Lower lobe of right lung (tissue), 2 donors: ENCODE measurements at regions not wholly inside any gene's neighbourhood (a gene's known extent, or its start where the extent isn't known, plus 50 kb on each side); places are given as distances from the start of the nearest gene placed in this dataset.

ENCODE experiments used
- ATAC-seq, 2 donors: fragments of 200-7000 bp; cut with Tn5 transposase; one replicate each; pipeline ENCODE4 v1.9.1; 2020 to 2022; ENCODE audit warnings: mild to moderate bottlenecking in 2 of 2, moderate library complexity in 2 of 2
- DNase-seq: peaks from one replicate; pipeline ENCODE4 v3.0.0-alpha.2; 2020
- H3K27ac ChIP-seq: fragments of 200-600 bp; one replicate; pipeline ENCODE4 v1.8.0; 2022
- H3K27me3 ChIP-seq: fragments of 200-600 bp; one replicate; pipeline ENCODE4 v1.8.0; 2022; ENCODE audit warnings: low read depth
- H3K36me3 ChIP-seq: fragments of 200-600 bp; one replicate; pipeline ENCODE4 v1.8.0; 2022; ENCODE audit warnings: mild to moderate bottlenecking
- H3K4me1 ChIP-seq: fragments of 200-600 bp; one replicate; pipeline ENCODE4 v1.8.0; 2022
- H3K4me3 ChIP-seq: fragments of 200-600 bp; one replicate; pipeline ENCODE4 v1.8.0; 2022; ENCODE audit warnings: mild to moderate bottlenecking
- H3K9me3 ChIP-seq: fragments of 200-600 bp; one replicate; pipeline ENCODE4 v1.8.0; 2022
- CTCF ChIP-seq: fragments of 200-600 bp; IDR thresholded peaks from one replicate; pipeline ENCODE4 v1.8.0; 2022; ENCODE audit warnings: antibody characterized with exemption, mild to moderate bottlenecking
- intact Hi-C: fragments of 100-400 bp; cut with DNase I; formaldehyde crosslinking; loops from one replicate; pipeline ENCODE4 v1.11.0; 2022
- donor health status: DM: no; HTN: yes; CAD: no; lungs with severe emphysema.

GRCh38 chr12:105935106-105935505, 203.6 kb downstream of the NUAK1 start:
- Histone ChIP-seq H3K4me1 (peaks cover 10% of the 10 kb centered on the region), H3K4me3 (no peak overlapping the region), H3K27ac (no peak overlapping the region), H3K27me3 (no peaks in the 10 kb centered on the region), H3K9me3 (no peaks in the 10 kb centered on the region), H3K36me3 (no peaks in the 10 kb centered on the region)
- DNase-seq (no peak), ATAC-seq (no peak)
- intact Hi-C loops: no loop called here
- TF ChIP-seq CTCF: no peak

- TF ChIP-seq CTCF: no peak
- no peak for ATAC-seq
- Histone ChIP-seq H3K27me3 (no peaks in the 10 kb centered on the region), H3K36me3 (no peaks in the 10 kb centered on the region), H3K9me3 (no peaks in the 10 kb centered on the region), H3K27ac (no peak overlapping the region), H3K4me1 (peaks cover 10% of the 10 kb centered on the region), H3K4me3 (no peak overlapping the region)
- DNase-seq: no peak
- intact Hi-C loops: no loop called here
Observed at GRCh38 chr12:105935981-105936380, 202.8 kb downstream of the NUAK1 start.

DNA sequence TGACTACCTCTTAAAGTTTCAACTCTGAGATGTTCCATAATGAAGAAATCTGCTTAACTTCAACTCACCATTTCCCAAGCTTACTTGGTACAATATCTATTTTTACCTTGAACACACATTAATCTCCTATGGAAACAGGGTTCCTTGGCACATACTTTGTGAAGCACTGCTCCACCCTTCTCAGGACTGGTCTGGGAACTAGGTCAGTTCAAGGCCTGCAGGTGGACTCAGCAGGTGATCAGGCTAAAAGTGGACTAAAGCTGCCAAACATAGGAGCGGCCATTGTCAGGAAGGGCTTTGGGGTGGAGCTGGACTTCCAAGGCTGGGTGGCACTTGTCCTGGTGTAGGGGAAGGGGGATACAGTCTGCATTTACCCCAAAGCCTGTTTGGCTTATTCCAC, 202.3 kb downstream of the NUAK1 start:
- peaks cover 10% of the 10 kb centered on the region for H3K4me1 ChIP-seq
- no peaks in the 10 kb centered on the region for H3K27me3 ChIP-seq
- no peak overlapping the region for H3K27ac ChIP-seq
- no peak for ATAC-seq
- no peak overlapping the region for H3K4me3 ChIP-seq
- TF ChIP-seq CTCF: no peak
- intact Hi-C loops: no loop called here
- no peak for DNase-seq
- no peaks in the 10 kb centered on the region for H3K9me3 ChIP-seq
- no peaks in the 10 kb centered on the region for H3K36me3 ChIP-seq

DNA sequence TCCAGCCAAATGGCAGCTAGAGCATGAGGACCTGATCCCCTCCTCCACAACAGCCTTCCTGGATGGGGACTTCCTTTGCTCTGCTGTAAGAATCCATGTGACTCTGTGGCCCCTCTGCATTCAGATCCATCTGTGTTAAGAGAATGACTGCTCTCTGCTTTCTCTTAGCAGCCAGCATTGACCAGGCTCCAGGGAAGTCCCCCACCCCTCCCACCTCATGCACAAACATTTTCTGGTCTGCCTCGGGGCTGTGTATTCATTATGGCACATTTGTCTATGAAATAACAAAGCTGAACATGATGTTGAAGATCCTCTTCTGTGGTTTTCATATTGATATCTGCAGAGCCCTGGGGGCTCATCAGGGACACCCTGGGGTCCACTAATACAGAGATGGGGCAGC, 201.7 kb downstream of the NUAK1 start:
- H3K27ac ChIP-seq: no peak overlapping the region
- H3K4me1 ChIP-seq: peaks cover 10% of the 10 kb centered on the region
- TF ChIP-seq CTCF: no peak
- intact Hi-C loops: no loop called here
- DNase-seq: no peak
- H3K4me3 ChIP-seq: no peak overlapping the region
- H3K27me3 ChIP-seq: no peaks in the 10 kb centered on the region
- no peaks in the 10 kb centered on the region for H3K36me3 ChIP-seq
- ATAC-seq: no peak
- no peaks in the 10 kb centered on the region for H3K9me3 ChIP-seq

DNA sequence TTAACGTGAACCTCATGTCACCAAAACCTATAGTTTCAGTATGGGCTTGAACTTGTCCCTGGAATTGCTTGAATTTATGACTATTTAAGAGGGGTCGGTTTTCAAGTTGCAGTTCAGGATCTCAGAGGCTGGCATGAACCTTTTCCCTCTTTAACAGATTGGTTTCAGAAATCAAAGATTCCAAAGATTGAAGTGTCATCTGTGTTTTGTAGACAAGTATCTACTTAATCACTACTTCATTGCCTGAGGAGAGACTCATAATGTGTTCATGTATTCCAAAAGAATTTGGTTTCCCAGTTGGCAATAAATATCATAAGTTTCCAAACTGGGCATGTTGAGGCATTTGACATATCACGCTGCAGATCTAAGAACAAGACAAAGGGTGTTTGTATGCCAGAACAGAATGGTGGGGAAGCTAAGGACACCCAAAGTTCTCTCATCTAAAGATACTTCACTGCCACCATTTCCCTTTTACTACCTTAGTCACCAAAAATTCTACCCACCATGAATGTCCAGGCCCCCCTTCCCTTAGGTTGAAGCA, 199.5 kb downstream of the NUAK1 start:
- no peak for ATAC-seq
- H3K4me1 ChIP-seq: peaks cover 3% of the 10 kb centered on the region
- DNase-seq: no peak
- intact Hi-C loops: no loop called here
- no peak overlapping the region for H3K4me3 ChIP-seq
- H3K27me3 ChIP-seq: no peaks in the 10 kb centered on the region
- TF ChIP-seq CTCF: no peak
- H3K36me3 ChIP-seq: no peaks in the 10 kb centered on the region
- no peak overlapping the region for H3K27ac ChIP-seq
- no peaks in the 10 kb centered on the region for H3K9me3 ChIP-seq

GRCh38 chr12:105942281-105942680, 196.5 kb downstream of the NUAK1 start:
- intact Hi-C loops: no loop called here
- H3K4me1 ChIP-seq: no peaks in the 10 kb centered on the region
- H3K27me3 ChIP-seq: no peaks in the 10 kb centered on the region
- no peak overlapping the region for H3K4me3 ChIP-seq
- ATAC-seq: no peak
- no peaks in the 10 kb centered on the region for H3K9me3 ChIP-seq
- TF ChIP-seq CTCF: no peak
- DNase-seq: no peak
- H3K27ac ChIP-seq: no peak overlapping the region
- no peaks in the 10 kb centered on the region for H3K36me3 ChIP-seq
